ENCODE measurements at regions not wholly inside any gene's neighbourhood (a gene's known extent, or its start where the extent isn't known, plus 50 kb on each side); places are given as distances from the start of the nearest gene placed in this dataset.

DNA sequence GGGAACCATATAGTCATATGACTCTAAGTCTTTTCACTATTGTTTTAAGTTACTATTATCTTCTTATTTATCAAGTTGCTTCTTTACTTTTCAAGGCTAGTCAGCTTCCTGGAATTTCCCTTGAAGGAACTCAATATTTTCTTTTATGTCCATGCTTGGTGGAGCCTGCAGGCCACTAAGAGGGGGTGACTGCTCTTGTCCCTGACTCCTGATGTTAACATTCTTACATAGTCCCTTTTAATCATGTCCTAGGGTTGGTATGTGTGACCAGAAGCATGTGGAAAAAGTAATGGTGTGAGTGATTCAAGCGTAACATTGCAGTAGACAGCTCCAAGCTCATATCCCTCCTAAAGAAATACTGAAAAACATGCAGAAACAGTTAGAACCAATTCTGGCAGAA, 1536.2 kb upstream of the CDH9 start:
- Histone ChIP-seq H3K9me1 (replicated peaks; ENCODE audit: control insufficient read depth, extremely low read depth, insufficient read depth, low read length) (no peaks in the 10 kb centered on the region), H2AFZ (ENCODE audit: low read depth, low read length) (no peak overlapping the region), H3K4me3 (replicated peaks in 1 of 3; ENCODE audit: insufficient read depth in 1 of 3, low read depth in 1 of 3, low read length in 3 of 3) (no peak overlapping the region), H3K27ac (ENCODE audit: insufficient read depth, low read depth, low read length) (no peak overlapping the region), H3K4me2 (ENCODE audit: insufficient read depth, low read length) (no peak overlapping the region), H3K9me3 (replicated peaks; ENCODE audit: control insufficient read depth, insufficient read depth, low read length) (peaks cover 4% of the 10 kb centered on the region), H3K27me3 (ENCODE audit: control insufficient read depth in 2 of 2, insufficient read depth in 2 of 2, low read length in 2 of 2) (no peaks in the 10 kb centered on the region), H3K36me3 (ENCODE audit: control insufficient read depth in 2 of 2, extremely low read depth in 1 of 2, insufficient read depth in 2 of 2, low read length in 2 of 2) (no peaks in the 10 kb centered on the region), H3K4me1 (ENCODE audit: control insufficient read depth, extremely low read depth, insufficient read depth, low read length) (no peaks in the 10 kb centered on the region), H3K79me2 (ENCODE audit: control insufficient read depth, insufficient read depth, low read length) (no peaks in the 10 kb centered on the region), H3K9ac (replicated peaks; ENCODE audit: extremely low read depth, insufficient read depth, low read length) (no peak overlapping the region), H4K20me1 (replicated peaks; ENCODE audit: control insufficient read depth, extremely low read depth, insufficient read depth, low read length) (no peaks in the 10 kb centered on the region)
- no peak for FAIRE-seq
- ChIA-PET POLR2A (no interaction called here), CTCF (no interaction called here)
- intact Hi-C loops (cut with micrococcal nuclease) = no loop called here
- BruUV-seq (replicated peaks) = no TSS peak
- dilution Hi-C loops (cut with MboI; ENCODE audit: extremely low pct_ligation_motif_present, low sequenced_read_pairs) = no loop called here
- TF ChIP-seq POLR2AphosphoS5 (IDR thresholded peaks at IDR 0.05; ENCODE audit: insufficient read depth, low read depth, low read length) = no peak
- no peak for TF ChIP-seq POLR2A (IDR thresholded peaks at IDR 0.05; ENCODE audit: low read depth, low read length)
- TF ChIP-seq, protein P1, sequence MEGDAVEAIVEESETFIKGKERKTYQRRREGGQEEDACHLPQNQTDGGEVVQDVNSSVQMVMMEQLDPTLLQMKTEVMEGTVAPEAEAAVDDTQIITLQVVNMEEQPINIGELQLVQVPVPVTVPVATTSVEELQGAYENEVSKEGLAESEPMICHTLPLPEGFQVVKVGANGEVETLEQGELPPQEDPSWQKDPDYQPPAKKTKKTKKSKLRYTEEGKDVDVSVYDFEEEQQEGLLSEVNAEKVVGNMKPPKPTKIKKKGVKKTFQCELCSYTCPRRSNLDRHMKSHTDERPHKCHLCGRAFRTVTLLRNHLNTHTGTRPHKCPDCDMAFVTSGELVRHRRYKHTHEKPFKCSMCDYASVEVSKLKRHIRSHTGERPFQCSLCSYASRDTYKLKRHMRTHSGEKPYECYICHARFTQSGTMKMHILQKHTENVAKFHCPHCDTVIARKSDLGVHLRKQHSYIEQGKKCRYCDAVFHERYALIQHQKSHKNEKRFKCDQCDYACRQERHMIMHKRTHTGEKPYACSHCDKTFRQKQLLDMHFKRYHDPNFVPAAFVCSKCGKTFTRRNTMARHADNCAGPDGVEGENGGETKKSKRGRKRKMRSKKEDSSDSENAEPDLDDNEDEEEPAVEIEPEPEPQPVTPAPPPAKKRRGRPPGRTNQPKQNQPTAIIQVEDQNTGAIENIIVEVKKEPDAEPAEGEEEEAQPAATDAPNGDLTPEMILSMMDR (IDR thresholded peaks at IDR 0.05; ENCODE audit: extremely low read depth in 1 of 2, insufficient read depth in 1 of 2, low read depth in 1 of 2, low read length in 2 of 2) = no peak
- TF ChIP-seq EZH2 (IDR thresholded peaks at IDR 0.05; ENCODE audit: borderline replicate concordance, low read depth, low read length, severe bottlenecking) = no peak
- no peak for TF ChIP-seq FOS (IDR thresholded peaks at IDR 0.05; ENCODE audit: borderline replicate concordance, insufficient read depth, low read length)
- TF ChIP-seq GATA2 (IDR thresholded peaks at IDR 0.05; ENCODE audit: insufficient read depth, insufficient read length, low read depth, low read length) = no peak
- TF ChIP-seq JUN (IDR thresholded peaks at IDR 0.05; ENCODE audit: borderline replicate concordance, insufficient read depth, insufficient read length, low read depth) = no peak
- TF ChIP-seq, protein P2, sequence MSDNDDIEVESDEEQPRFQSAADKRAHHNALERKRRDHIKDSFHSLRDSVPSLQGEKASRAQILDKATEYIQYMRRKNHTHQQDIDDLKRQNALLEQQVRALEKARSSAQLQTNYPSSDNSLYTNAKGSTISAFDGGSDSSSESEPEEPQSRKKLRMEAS (IDR thresholded peaks at IDR 0.05; ENCODE audit: insufficient read depth, insufficient read length) = no peak
- no peak for TF ChIP-seq MYC (IDR thresholded peaks at IDR 0.05; ENCODE audit: low read depth, low read length)
- no peak for DNase-seq (ENCODE audit: low read depth, low spot score)

Measured in endothelial cell of umbilical vein (primary cell).